HEK293T (cell line): ENCODE measurements at regions not wholly inside any gene's neighbourhood (a gene's known extent, or its start where the extent isn't known, plus 50 kb on each side); places are given as distances from the start of the nearest gene placed in this dataset.

Experiments
- CTCF ChIA-PET: fragments of 350-600 bp; formaldehyde crosslinking; extraction: SDS; loops from one replicate; lab custom pipeline; 2021; ENCODE audit warnings: antibody characterized with exemption, inconsistent platforms; lab: Yijun Ruan, JAX
- POLR2A ChIA-PET: fragments of 350-600 bp; formaldehyde crosslinking; extraction: SDS; loops from one replicate; lab custom pipeline; 2020; ENCODE audit warnings: antibody characterized with exemption, inconsistent platforms; lab: Yijun Ruan, JAX
- DNase-seq: peaks from one replicate; pipeline ENCODE4 v3.0.0; 2012; ENCODE audit warnings: mixed read lengths; ENCODE audit errors: extremely low spot score
- ARNT ChIP-seq: fragments of 450-650 bp; IDR thresholded peaks from 2 replicates; pipeline ENCODE4 v1.6.1; 2017; ENCODE audit warnings: mild to moderate bottlenecking
- BHLHE40 ChIP-seq: fragments of 450-650 bp; IDR thresholded peaks from 2 replicates; pipeline ENCODE4 v1.6.1; 2016; ENCODE audit warnings: mild to moderate bottlenecking, moderate library complexity, borderline replicate concordance
- CTBP1 ChIP-seq: fragments of 450-650 bp; IDR thresholded peaks from 2 replicates; pipeline ENCODE4 v1.6.1; 2016; ENCODE audit warnings: borderline replicate concordance
- ELF4 ChIP-seq: fragments of 450-650 bp; IDR thresholded peaks from 2 replicates; pipeline ENCODE4 v1.6.1; 2017; ENCODE audit warnings: antibody characterized with exemption
- FOXA1 ChIP-seq: fragments of 450-650 bp; IDR thresholded peaks from 2 replicates; pipeline ENCODE4 v1.6.1; 2016; ENCODE audit warnings: mild to moderate bottlenecking
- FOXK2 ChIP-seq: fragments of 450-650 bp; IDR thresholded peaks from 2 replicates; pipeline ENCODE4 v1.6.1; 2016; ENCODE audit warnings: mild to moderate bottlenecking
- FOXM1 ChIP-seq: fragments of 450-650 bp; IDR thresholded peaks from 2 replicates; pipeline ENCODE4 v1.6.1; 2017; ENCODE audit warnings: mild to moderate bottlenecking, borderline replicate concordance
- HDGF ChIP-seq: fragments of 450-650 bp; IDR thresholded peaks from 2 replicates; pipeline ENCODE4 v1.6.1; 2017; ENCODE audit warnings: antibody characterized with exemption, borderline replicate concordance
- L3MBTL2 ChIP-seq: fragments of 450-650 bp; conservative IDR thresholded peaks from 2 replicates; pipeline ENCODE4 v1.6.1; 2016; ENCODE audit warnings: mild to moderate bottlenecking
- LEF1 ChIP-seq: fragments of 450-650 bp; IDR thresholded peaks from 2 replicates; pipeline ENCODE4 v1.6.1; 2017; ENCODE audit warnings: mild to moderate bottlenecking, borderline replicate concordance
- NFRKB ChIP-seq: fragments of 450-650 bp; IDR thresholded peaks from 2 replicates; pipeline ENCODE4 v1.6.1; 2016; ENCODE audit warnings: mild to moderate bottlenecking, moderate library complexity
- PKNOX1 ChIP-seq: fragments of 450-650 bp; IDR thresholded peaks from 2 replicates; pipeline ENCODE4 v1.6.1; 2016
- SP1 ChIP-seq: fragments of 450-650 bp; IDR thresholded peaks from 2 replicates; pipeline ENCODE4 v1.6.1; 2017
- SUZ12 ChIP-seq: fragments of 450-650 bp; IDR thresholded peaks from 2 replicates; pipeline ENCODE4 v1.6.1; 2016; ENCODE audit warnings: mild to moderate bottlenecking
- TARDBP ChIP-seq: fragments of 450-650 bp; IDR thresholded peaks from 2 replicates; pipeline ENCODE4 v1.6.1; 2016
- ZNF384 ChIP-seq: fragments of 450-650 bp; IDR thresholded peaks from 2 replicates; pipeline ENCODE4 v1.6.1; 2016

DNA sequence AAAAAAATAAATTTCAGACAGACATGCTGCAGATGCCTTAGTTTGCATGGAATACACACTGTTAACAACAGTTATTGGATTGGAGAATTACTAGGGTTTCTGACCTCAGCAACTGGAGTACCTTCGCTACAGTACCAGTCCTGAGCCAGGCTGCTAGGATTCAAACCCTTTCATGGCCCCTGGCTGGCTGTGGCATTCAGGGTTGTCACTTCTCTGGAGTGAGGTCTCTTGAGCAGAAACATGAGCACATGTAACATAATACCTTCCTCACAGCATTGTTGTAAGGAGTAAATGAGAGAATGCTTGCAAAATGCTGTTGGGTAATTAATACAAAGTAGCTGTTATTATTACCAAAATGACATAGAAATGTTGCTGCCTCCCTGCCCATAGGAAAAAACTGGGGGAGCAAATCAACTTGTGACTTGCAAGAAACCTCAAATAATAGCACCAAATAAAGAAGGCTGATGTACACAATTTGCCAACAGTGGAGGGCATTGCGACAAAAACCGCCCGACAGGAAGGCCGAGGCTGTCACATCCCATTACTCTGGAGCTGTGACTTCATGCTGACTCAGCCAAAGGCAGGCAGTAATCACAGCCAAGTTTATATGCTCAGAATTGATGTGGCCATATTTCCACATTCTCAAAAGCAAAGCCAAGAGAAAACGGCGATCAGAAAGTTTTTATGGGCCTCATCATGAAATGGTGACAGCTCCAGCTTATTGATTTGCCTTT is 100.4 kb downstream of the RFC3 start:
- ChIA-PET POLR2A (no interaction called here), CTCF (no interaction called here)
- TF ChIP-seq BHLHE40 (no peak), HDGF (no peak), SUZ12 (no peak), ARNT (no peak), FOXA1 (no peak), FOXM1 (no peak), L3MBTL2 (no peak), TARDBP (no peak), FOXK2 (no peak), SP1 (no peak), LEF1 (no peak), CTBP1 (no peak), PKNOX1 (no peak), ZNF384 (no peak), ELF4 (no peak), NFRKB (no peak)
- DNase-seq = peak; percentile 20

- ChIA-PET POLR2A (no interaction called here), CTCF (no interaction called here)
- TF ChIP-seq L3MBTL2 = no peak
- DNase-seq = no peak
These were observed 101.2 kb downstream of the RFC3 start for GRCh38 chr13:33919120-33919519.

DNA sequence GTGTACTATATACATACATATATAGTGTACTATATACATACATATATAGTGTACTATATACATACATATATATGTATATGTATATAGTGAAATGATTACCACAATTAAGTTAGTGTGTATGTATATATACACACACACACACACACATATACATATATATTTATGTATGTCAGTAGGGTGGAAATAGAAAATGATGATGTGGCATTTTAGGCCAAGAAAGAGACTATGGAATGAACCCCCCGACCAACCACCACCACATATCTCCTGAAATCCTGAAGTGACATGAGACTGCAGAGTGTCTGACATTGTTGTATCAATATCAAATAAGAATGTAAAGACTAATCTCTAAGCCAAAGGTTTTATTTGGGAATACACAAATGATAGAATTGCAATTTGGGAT is 107.6 kb downstream of the RFC3 start:
- DNase-seq = no peak
- TF ChIP-seq FOXK2 (no peak), FOXM1 (no peak), SUZ12 (no peak)
- CTCF ChIA-PET = no interaction called here
- POLR2A ChIA-PET = no interaction called here

DNA sequence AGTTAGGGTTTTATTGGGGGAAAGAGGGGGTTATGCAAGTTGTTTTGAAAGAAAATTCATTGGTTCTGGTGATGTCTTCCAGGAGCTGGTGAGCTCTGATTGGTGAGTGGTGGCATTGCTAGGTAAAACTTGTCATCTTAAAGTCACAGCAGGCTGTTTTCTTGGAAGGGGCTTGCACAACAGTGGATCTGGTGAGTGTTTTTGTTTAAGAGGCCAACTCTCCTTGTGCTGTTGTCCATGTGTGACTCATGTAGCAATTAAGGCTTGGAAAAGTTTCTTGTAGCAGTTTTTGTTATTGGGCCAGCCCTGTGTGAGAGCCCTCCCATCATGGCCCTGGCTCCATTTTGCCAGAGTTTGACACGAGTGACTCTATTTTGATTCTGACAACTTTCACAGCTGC is 109.4 kb downstream of the RFC3 start:
- ChIA-PET POLR2A (no interaction called here), CTCF (interaction anchor here (0.7 kb wide), 1 partner anchor 12 kb away, joined by 8 read pairs; no protein-coding TSS in a partner anchor)
- TF ChIP-seq HDGF (no peak), SUZ12 (no peak), FOXA1 (no peak), CTBP1 (no peak), PKNOX1 (no peak), ARNT (no peak), FOXK2 (no peak), ELF4 (no peak), TARDBP (no peak), NFRKB (no peak), BHLHE40 (no peak), L3MBTL2 (no peak), FOXM1 (no peak)
- no peak for DNase-seq

DNA sequence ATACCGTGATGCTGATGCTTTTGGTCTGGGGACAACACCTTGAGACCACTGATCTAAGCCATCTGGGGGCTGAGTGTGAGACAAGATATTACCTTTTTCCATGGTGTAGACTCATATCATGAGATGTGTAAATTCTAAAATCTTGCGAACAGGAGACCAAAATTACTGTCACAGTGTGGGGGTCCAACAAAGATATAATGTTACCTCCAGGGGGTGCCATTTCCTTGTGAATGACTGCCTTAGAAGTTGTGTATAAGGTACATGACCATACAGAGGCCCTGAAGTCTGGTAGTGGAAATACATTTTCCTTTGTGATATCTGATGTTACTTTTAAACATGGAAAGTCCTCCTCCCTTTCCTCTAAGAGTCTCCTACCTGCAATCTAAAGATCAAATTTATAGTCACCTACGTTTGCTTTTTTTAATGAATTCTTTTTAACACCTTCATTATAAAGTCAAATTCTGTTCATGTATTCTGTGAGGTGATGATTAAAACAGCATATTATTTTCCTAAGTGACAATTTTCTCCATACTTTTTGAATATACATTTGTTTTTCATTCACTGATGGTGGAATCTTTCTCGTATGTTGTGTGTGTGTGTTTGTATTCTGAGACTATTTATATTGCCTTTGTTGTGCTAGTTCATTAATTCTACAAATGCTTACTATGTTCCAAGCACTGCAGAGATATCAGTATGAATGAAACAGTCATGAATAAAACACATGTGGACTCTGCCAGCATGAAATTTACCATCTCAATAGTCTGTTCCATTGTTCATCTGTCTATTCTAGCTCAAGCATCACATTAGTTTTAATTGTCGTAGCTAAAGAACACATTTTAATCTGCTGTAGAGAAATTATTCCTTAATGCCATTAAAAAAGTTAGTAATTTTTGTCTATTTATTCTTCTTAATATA is 113.7 kb downstream of the RFC3 start:
- peak; percentile 40 for DNase-seq
- ChIA-PET POLR2A (interaction anchor here (0.6 kb wide), 1 partner anchor 1643 kb away, joined by 3 read pairs; no protein-coding TSS in a partner anchor), CTCF (interaction anchor here (1.2 kb wide), 1 partner anchor 1232 kb away, joined by 3 read pairs; no protein-coding TSS in a partner anchor)
- TF ChIP-seq FOXM1 (no peak), FOXA1 (no peak), CTBP1 (no peak), SP1 (no peak), PKNOX1 (no peak)

GRCh38 chr13:33932769-33933406 is 114.9 kb downstream of the RFC3 start:
- ChIA-PET CTCF (interaction anchor here (0.6 kb wide), 1 partner anchor 335 kb away, joined by 6 read pairs; no protein-coding TSS in a partner anchor), POLR2A (no interaction called here)
- no peak for TF ChIP-seq BHLHE40
- TF ChIP-seq FOXK2 = no peak
- TF ChIP-seq NFRKB = no peak
- TF ChIP-seq HDGF = no peak
- no peak for TF ChIP-seq SUZ12
- no peak for TF ChIP-seq FOXM1
- no peak for DNase-seq
